GM18502 (cell line): ENCODE measurements at regions not wholly inside any gene's neighbourhood (a gene's known extent, or its start where the extent isn't known, plus 50 kb on each side); places are given as distances from the start of the nearest gene placed in this dataset.

Source experiments
- ATAC-seq: cut with Tn5 transposase; IDR thresholded peaks from one replicate; pipeline ENCODE4 v1.9.1; 2021; ENCODE audit warnings: mild to moderate bottlenecking; ENCODE audit not compliant: unreplicated experiment, poor library complexity

DNA sequence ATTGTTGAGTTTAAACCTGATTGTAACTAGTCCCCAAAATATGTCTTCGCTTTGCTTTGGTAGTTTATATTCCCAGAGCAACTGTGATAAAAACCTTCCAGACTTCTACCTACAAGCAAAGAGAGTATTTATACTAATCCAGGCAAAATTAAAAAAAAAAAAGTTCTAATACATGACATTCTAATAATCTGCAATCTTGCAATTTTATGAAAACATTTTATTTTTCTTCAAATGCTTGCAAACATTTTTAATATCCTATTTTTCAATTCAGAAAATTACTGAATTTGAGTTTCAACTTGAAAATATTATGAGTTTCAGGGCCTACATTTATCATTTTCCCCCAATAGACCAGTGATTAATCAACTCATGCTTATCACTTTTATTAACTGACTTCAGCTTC, 830.2 kb upstream of the KLHL1 start:
- ATAC-seq = no peak

GRCh38 chr13:70932511-70932910, 824.3 kb upstream of the KLHL1 start:
- ATAC-seq = no peak

GRCh38 chr13:70923863-70924752, 815.9 kb upstream of the KLHL1 start:
- no peak for ATAC-seq

GRCh38 chr13:70911286-70911685, 803.0 kb upstream of the KLHL1 start:
- no peak for ATAC-seq

DNA sequence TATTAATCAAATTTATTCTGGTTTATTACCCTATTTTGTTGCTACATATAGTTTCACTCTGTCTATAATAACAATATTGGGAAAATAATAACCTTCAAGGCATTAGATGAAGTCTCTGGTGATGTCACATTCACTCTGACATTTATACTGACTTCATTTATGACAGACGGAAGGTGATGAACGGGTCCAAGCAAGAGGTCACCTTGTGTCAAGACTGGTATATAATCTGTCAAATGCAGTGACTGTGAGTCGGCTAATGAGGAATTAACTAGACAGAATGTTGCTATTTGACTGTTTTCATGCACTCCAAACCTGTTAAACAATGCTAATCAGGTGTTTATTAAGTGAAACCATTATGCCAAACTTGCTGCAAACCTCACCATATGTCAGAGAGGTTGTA, 800.5 kb upstream of the KLHL1 start:
- ATAC-seq = no peak

DNA sequence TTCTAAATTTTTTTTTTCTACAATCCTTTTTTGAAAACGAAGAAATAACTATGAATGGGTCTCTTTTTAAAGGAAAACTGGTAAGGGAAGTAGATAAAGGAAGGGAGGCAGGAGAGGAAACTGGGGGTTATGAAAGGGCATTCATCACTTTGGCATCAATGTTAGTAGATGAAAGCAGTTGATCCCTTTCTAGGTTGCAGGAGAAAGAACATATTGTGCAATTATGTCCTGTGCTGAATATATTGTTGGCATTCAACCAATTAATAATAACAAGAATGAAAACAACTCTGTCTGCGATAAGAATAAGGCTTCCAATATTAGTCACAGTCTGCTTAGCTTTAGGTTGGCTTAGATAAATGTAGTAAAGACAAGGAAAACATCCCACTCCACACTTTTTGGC, 796.8 kb upstream of the KLHL1 start:
- ATAC-seq = no peak

GRCh38 chr13:70896136-70896535, 787.9 kb upstream of the KLHL1 start:
- ATAC-seq = no peak

GRCh38 chr13:70895599-70895998, 787.3 kb upstream of the KLHL1 start:
- ATAC-seq = no peak

DNA sequence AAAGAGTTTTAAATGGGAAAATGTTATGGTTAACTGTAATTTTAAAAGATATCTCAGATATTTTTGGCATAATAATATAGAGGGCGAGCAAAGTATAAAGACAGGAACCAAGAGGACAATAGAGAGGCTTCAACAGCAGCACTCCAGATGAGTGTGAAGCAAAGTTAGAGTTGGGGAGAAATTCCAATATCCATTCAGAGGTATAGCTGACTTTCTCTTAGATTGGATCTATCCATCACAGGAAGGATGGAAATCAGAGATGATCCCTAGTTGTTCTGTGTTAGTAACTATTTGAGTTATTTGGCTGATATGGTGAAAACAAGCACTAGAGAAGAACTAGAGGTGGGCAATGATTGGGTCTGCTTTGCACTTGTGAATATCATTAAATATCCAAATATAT, 786.0 kb upstream of the KLHL1 start:
- peak; percentile 11 for ATAC-seq

- peak; percentile 71 for ATAC-seq
These were observed 785.6 kb upstream of the KLHL1 start for GRCh38 chr13:70893832-70894231.

GRCh38 chr13:70890289-70890688, 782.0 kb upstream of the KLHL1 start:
- no peak for ATAC-seq

DNA sequence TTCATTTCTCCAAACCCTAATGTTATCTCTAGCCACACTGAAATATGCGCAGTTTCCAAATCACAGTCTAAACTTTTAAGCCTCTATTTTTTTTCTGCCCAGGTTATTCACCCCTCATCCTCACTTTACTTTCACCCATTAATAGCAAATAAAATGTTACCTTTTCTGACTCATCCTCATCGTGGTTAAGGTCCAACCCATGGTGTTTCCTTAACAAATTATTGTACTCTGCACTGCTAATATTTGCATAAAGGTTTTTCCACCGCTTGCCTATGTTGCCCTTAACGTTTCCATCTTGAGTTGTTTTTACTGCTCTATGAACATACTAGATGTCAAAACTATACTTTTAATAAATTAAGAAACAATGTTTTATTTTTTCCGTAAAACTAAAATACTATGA, 780.9 kb upstream of the KLHL1 start:
- no peak for ATAC-seq

DNA sequence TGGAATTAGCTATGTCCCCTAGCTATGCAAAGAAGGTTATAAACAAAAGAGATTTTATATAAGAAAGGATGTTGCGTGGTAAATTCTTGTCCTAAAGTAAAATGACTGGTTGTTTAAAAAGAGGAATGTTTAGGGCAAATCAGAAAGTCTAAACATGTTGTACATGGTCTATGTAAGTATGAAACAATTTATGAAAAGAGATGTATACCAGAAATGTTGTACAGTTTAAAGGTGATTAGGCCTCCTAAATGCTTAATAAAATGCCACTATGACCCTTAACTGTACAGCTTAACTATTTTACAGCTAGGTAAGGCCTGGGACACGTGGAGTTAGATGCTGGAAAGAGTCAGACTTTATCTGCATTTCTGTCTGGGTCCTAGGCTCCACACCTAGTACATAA, 775.9 kb upstream of the KLHL1 start:
- no peak for ATAC-seq

- ATAC-seq = no peak
These were observed 766.4 kb upstream of the KLHL1 start for GRCh38 chr13:70874636-70875035.

DNA sequence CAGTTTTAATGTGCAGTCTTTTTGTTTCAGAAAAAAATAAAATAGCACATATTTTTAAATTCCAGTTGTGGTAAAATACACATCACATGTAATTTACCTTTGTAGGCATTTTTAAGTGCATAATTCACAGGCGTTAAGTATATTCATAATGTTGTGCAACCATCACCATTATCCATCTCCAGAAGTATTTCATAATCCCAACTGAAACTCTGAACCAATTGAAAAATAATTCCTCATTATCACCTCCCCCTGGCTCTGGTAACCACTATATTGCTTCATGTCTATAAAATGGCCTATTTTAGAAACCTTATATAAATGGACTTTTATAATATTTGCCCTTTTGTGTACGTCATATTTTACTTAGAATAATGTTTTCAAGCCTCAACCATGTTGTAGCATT, 756.5 kb upstream of the KLHL1 start:
- ATAC-seq = no peak

DNA sequence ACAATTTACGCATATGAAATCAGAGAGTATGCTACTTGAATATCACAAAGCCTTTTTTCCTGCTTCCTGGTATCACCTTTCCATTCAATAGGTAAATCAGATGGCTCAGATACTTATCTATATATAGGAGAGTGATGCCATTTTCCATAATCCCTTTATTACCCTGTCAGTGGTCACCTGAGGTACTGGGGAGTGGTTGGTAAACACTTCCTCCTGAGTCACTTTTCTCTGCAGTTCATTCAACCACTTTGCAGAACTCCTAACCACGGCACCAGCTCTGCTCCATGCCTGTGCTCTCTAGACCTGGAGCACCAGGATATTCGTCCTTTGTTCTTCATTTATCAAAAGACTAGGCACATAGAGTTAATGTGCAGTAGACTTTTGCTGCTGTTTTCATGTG, 748.5 kb upstream of the KLHL1 start:
- ATAC-seq = no peak

- no peak for ATAC-seq
These were observed 747.8 kb upstream of the KLHL1 start for GRCh38 chr13:70856025-70856424.

- no peak for ATAC-seq
These were observed 741.0 kb upstream of the KLHL1 start for GRCh38 chr13:70849222-70849621.

GRCh38 chr13:70844391-70845108, 736.3 kb upstream of the KLHL1 start:
- no peak for ATAC-seq

GRCh38 chr13:70842062-70842644, 733.9 kb upstream of the KLHL1 start:
- ATAC-seq = no peak
